ENCODE measurements at regions not wholly inside any gene's neighbourhood (a gene's known extent, or its start where the extent isn't known, plus 50 kb on each side); places are given as distances from the start of the nearest gene placed in this dataset.
A peak's percentile ranks its signal among the peaks of the same experiment; 100 is the strongest.

- Mint-ChIP-seq H3K4me1 (ENCODE audit: unreplicated experiment) (peaks cover 7% of the 10 kb centered on the region), H3K9me3 (ENCODE audit: unreplicated experiment) (no peaks in the 10 kb centered on the region), H3K27me3 (ENCODE audit: unreplicated experiment) (no peaks in the 10 kb centered on the region), H3K27ac (ENCODE audit: unreplicated experiment) (no peak overlapping the region), H3K36me3 (ENCODE audit: low read depth, unreplicated experiment) (no peaks in the 10 kb centered on the region), H3K4me3 (ENCODE audit: unreplicated experiment) (no peak overlapping the region)
- no peak for TF ChIP-seq CTCF (IDR thresholded peaks at IDR 0.05; ENCODE audit: unreplicated experiment)
- no peak for DNase-seq (ENCODE audit: low spot score)
These were observed 113.7 kb downstream of the ZNF281 start for GRCh38 chr1:200296091-200296661.

GRCh38 chr1:200294241-200294640 is 115.6 kb downstream of the ZNF281 start:
- TF ChIP-seq CTCF (IDR thresholded peaks at IDR 0.05; ENCODE audit: unreplicated experiment) = no peak
- Mint-ChIP-seq H3K36me3 (ENCODE audit: low read depth, unreplicated experiment) (no peaks in the 10 kb centered on the region), H3K4me3 (ENCODE audit: unreplicated experiment) (no peak overlapping the region), H3K27ac (ENCODE audit: unreplicated experiment) (no peak overlapping the region), H3K27me3 (ENCODE audit: unreplicated experiment) (peaks cover 3% of the 10 kb centered on the region), H3K4me1 (ENCODE audit: unreplicated experiment) (peaks cover 7% of the 10 kb centered on the region), H3K9me3 (ENCODE audit: unreplicated experiment) (no peaks in the 10 kb centered on the region)
- DNase-seq (ENCODE audit: low spot score) = no peak

- no peak for DNase-seq (ENCODE audit: low spot score)
- H3K27me3 Mint-ChIP-seq (ENCODE audit: unreplicated experiment) = peaks cover 3% of the 10 kb centered on the region
- H3K4me3 Mint-ChIP-seq (ENCODE audit: unreplicated experiment) = no peak overlapping the region
- H3K36me3 Mint-ChIP-seq (ENCODE audit: low read depth, unreplicated experiment) = no peaks in the 10 kb centered on the region
- H3K9me3 Mint-ChIP-seq (ENCODE audit: unreplicated experiment) = no peaks in the 10 kb centered on the region
- no peak for TF ChIP-seq CTCF (IDR thresholded peaks at IDR 0.05; ENCODE audit: unreplicated experiment)
- H3K4me1 Mint-ChIP-seq (ENCODE audit: unreplicated experiment) = peaks cover 7% of the 10 kb centered on the region
- H3K27ac Mint-ChIP-seq (ENCODE audit: unreplicated experiment) = no peak overlapping the region
These were observed 117.1 kb downstream of the ZNF281 start for GRCh38 chr1:200292699-200293098.

- peaks cover 5% of the 10 kb centered on the region for H3K27me3 Mint-ChIP-seq (ENCODE audit: unreplicated experiment)
- peaks cover 7% of the 10 kb centered on the region for H3K4me1 Mint-ChIP-seq (ENCODE audit: unreplicated experiment)
- no peak overlapping the region for H3K4me3 Mint-ChIP-seq (ENCODE audit: unreplicated experiment)
- H3K27ac Mint-ChIP-seq (ENCODE audit: unreplicated experiment) = no peak overlapping the region
- no peak for DNase-seq (ENCODE audit: low spot score)
- H3K36me3 Mint-ChIP-seq (ENCODE audit: low read depth, unreplicated experiment) = no peaks in the 10 kb centered on the region
- no peaks in the 10 kb centered on the region for H3K9me3 Mint-ChIP-seq (ENCODE audit: unreplicated experiment)
- TF ChIP-seq CTCF (IDR thresholded peaks at IDR 0.05; ENCODE audit: unreplicated experiment) = no peak
These were observed 118.7 kb downstream of the ZNF281 start for GRCh38 chr1:200291106-200291505.

- Mint-ChIP-seq H3K4me3 (ENCODE audit: unreplicated experiment) (no peak overlapping the region), H3K9me3 (ENCODE audit: unreplicated experiment) (no peaks in the 10 kb centered on the region), H3K36me3 (ENCODE audit: low read depth, unreplicated experiment) (no peaks in the 10 kb centered on the region), H3K4me1 (ENCODE audit: unreplicated experiment) (peaks cover 7% of the 10 kb centered on the region), H3K27ac (ENCODE audit: unreplicated experiment) (no peak overlapping the region), H3K27me3 (ENCODE audit: unreplicated experiment) (peaks cover 5% of the 10 kb centered on the region)
- peak; percentile 29 for TF ChIP-seq CTCF (IDR thresholded peaks at IDR 0.05; ENCODE audit: unreplicated experiment)
- peak; percentile 21 for DNase-seq (ENCODE audit: low spot score)
These were observed 119.7 kb downstream of the ZNF281 start for GRCh38 chr1:200290010-200290685.

Data from endothelial cell (in vitro differentiated cells).